H1 (cell line): ENCODE measurements at regions not wholly inside any gene's neighbourhood (a gene's known extent, or its start where the extent isn't known, plus 50 kb on each side); places are given as distances from the start of the nearest gene placed in this dataset.

Experiments
- CTCF ChIA-PET: fragments of 300-600 bp; sonication (Branson Sonifier 250); formaldehyde crosslinking; loops from one replicate; lab custom pipeline; 2021; ENCODE audit not compliant: partially characterized antibody; lab: Charles Lee
- POLR2A ChIA-PET: fragments of 300-600 bp; sonication (Branson Sonifier 250); formaldehyde crosslinking; loops from one replicate; lab custom pipeline; 2021; ENCODE audit warnings: inconsistent platforms; ENCODE audit not compliant: partially characterized antibody; lab: Charles Lee
- DNase-seq, 2 experiments: peaks; one replicate each; pipeline versions ENCODE4 v3.0.0 to v3.0.0-alpha.2; 2010 to 2022; ENCODE audit warnings: low spot score in 2 of 2, low read depth in 1 of 2, mixed read lengths in 1 of 2
- FAIRE-seq: peaks from 2 replicates; lab custom pipeline; 2011; peaks lifted over from hg19 to GRCh38; lab: Jason Lieb, UNC
- H2AFZ ChIP-seq: 2 replicates; pipeline ENCODE4 v1.8.1; 2012; ENCODE audit warnings: low read length, inconsistent platforms
- H2AK5ac ChIP-seq: 2 replicates; pipeline ENCODE4 v1.6.1; 2013; ENCODE audit warnings: low read depth, low read length
- H2BK120ac ChIP-seq: replicated peaks from 2 replicates; pipeline ENCODE3; 2013; ENCODE audit warnings: low read depth, low read length, inconsistent platforms
- H2BK12ac ChIP-seq: 2 replicates; pipeline ENCODE4 v1.6.1; 2013; ENCODE audit warnings: low read depth, low read length
- H2BK15ac ChIP-seq: 2 replicates; pipeline ENCODE4 v1.6.1; 2013; ENCODE audit warnings: low read length
- H2BK20ac ChIP-seq: 2 replicates; pipeline ENCODE4 v1.6.1; 2013; ENCODE audit warnings: low read length
- H2BK5ac ChIP-seq: 2 replicates; pipeline ENCODE4 v1.6.1; 2013; ENCODE audit warnings: low read depth, low read length
- H3K14ac ChIP-seq: 2 replicates; pipeline ENCODE4 v1.6.1; 2013; ENCODE audit warnings: inconsistent platforms; ENCODE audit not compliant: insufficient read length
- H3K18ac ChIP-seq: 2 replicates; pipeline ENCODE4 v1.6.1; 2013; ENCODE audit warnings: low read length; ENCODE audit errors: extremely low read depth
- H3K23ac ChIP-seq: 2 replicates; pipeline ENCODE4 v1.6.1; 2013; ENCODE audit warnings: inconsistent platforms; ENCODE audit not compliant: insufficient read length
- H3K23me2 ChIP-seq: 2 replicates; pipeline ENCODE4 v1.6.1; 2013; ENCODE audit warnings: low read depth, low read length
- H3K27ac ChIP-seq: 2 replicates; pipeline ENCODE4 v1.6.1; 2011; ENCODE audit warnings: low read depth, low read length, inconsistent platforms
- H3K27me3 ChIP-seq, 4 experiments: replicated peaks in 1 of 4; 1 replicate in 1 of 4; 2 replicates in 3 of 4; pipeline versions ENCODE4 v1.6.1 to v1.8.1; 2011 to 2013; ENCODE audit warnings: low read length in 3 of 4, mild to moderate bottlenecking in 3 of 4, inconsistent platforms in 2 of 4, mixed read lengths in 2 of 4, moderate library complexity in 1 of 4; ENCODE audit not compliant: control insufficient read depth in 3 of 4, insufficient read depth in 3 of 4; ENCODE audit errors: extremely low read depth in 1 of 4
- H3K36me3 ChIP-seq, 4 experiments: 2 replicates each; pipeline versions ENCODE4 v1.6.1 to v1.8.1; 2011 to 2013; ENCODE audit warnings: mild to moderate bottlenecking in 4 of 4, low read length in 3 of 4, moderate library complexity in 2 of 4, control low read depth in 1 of 4, inconsistent platforms in 1 of 4; ENCODE audit not compliant: insufficient read depth in 4 of 4, control insufficient read depth in 2 of 4
- H3K4ac ChIP-seq: replicated peaks from 2 replicates; pipeline ENCODE3; 2013; ENCODE audit warnings: low read length, low read depth, mixed read lengths, inconsistent platforms; ENCODE audit not compliant: insufficient read length
- H3K4me1 ChIP-seq, 4 experiments: replicated peaks in 1 of 4; 1 replicate in 1 of 4; 2 replicates in 3 of 4; pipeline versions ENCODE4 v1.6.1 to v1.8.1; 2011 to 2013; ENCODE audit warnings: low read length in 3 of 4, inconsistent platforms in 2 of 4, mixed read lengths in 1 of 4; ENCODE audit not compliant: insufficient read depth in 4 of 4, control insufficient read depth in 3 of 4
- H3K4me2 ChIP-seq, 2 experiments: 2 replicates each; pipeline versions ENCODE4 v1.6.1 to v1.8.1; 2011 to 2013; ENCODE audit warnings: low read depth in 2 of 2, low read length in 2 of 2, control low read depth in 1 of 2, inconsistent platforms in 1 of 2, mild to moderate bottlenecking in 1 of 2; ENCODE audit not compliant: insufficient read depth in 1 of 2
- H3K4me3 ChIP-seq, 4 experiments: fragments of 200-600, 300-600 bp in 1 of 4; sonication (generic), shearing (Covaris generic), sonication (Bioruptor Twin) in 1 of 4; 2 replicates each; pipeline versions ENCODE4 v1.5.1 to v1.8.1; 2011 to 2016; ENCODE audit warnings: low read length in 4 of 4, low read depth in 3 of 4, control low read depth in 2 of 4, inconsistent platforms in 2 of 4, mild to moderate bottlenecking in 2 of 4, mixed read lengths in 1 of 4, moderate library complexity in 1 of 4; ENCODE audit not compliant: insufficient read depth in 2 of 4; ENCODE audit errors: extremely low read depth in 1 of 4
- H3K56ac ChIP-seq: replicated peaks from 2 replicates; pipeline ENCODE3; 2013; ENCODE audit warnings: low read depth, mild to moderate bottlenecking, mixed read lengths, low read length, inconsistent platforms; ENCODE audit not compliant: insufficient read length
- H3K79me1 ChIP-seq: 2 replicates; pipeline ENCODE4 v1.6.1; 2013; ENCODE audit warnings: low read depth, low read length, control low read depth
- H3K79me2 ChIP-seq, 2 experiments: 2 replicates each; pipeline versions ENCODE4 v1.6.1 to v1.8.1; 2012 to 2013; ENCODE audit warnings: low read length in 2 of 2, mild to moderate bottlenecking in 2 of 2, inconsistent platforms in 1 of 2; ENCODE audit not compliant: insufficient read depth in 2 of 2, control insufficient read depth in 1 of 2
- H3K9ac ChIP-seq, 4 experiments: replicated peaks in 1 of 4; 1 replicate in 1 of 4; 2 replicates in 3 of 4; pipeline versions ENCODE4 v1.6.1 to v1.8.1; 2011 to 2013; ENCODE audit warnings: low read depth in 3 of 4, low read length in 3 of 4, control low read depth in 2 of 4, mild to moderate bottlenecking in 2 of 4, moderate library complexity in 2 of 4, inconsistent platforms in 1 of 4; ENCODE audit errors: extremely low read depth in 1 of 4
- H3K9me3 ChIP-seq, 2 experiments: 2 replicates each; pipeline versions ENCODE4 v1.6.1 to v1.8.1; 2012 to 2013; ENCODE audit warnings: mild to moderate bottlenecking in 2 of 2, moderate library complexity in 2 of 2, control low read depth in 1 of 2, inconsistent platforms in 1 of 2, low read depth in 1 of 2, low read length in 1 of 2, mixed read lengths in 1 of 2; ENCODE audit not compliant: insufficient read depth in 2 of 2
- H4K20me1 ChIP-seq, 2 experiments: replicated peaks in 1 of 2; 2 replicates each; pipeline versions ENCODE3 to v1.8.1; 2011 to 2013; ENCODE audit warnings: inconsistent platforms in 2 of 2, low read length in 2 of 2, mild to moderate bottlenecking in 1 of 2; ENCODE audit not compliant: insufficient read depth in 2 of 2, control insufficient read depth in 1 of 2
- H4K5ac ChIP-seq: 2 replicates; pipeline ENCODE4 v1.6.1; 2013; ENCODE audit warnings: low read length, low read depth, mixed read lengths, inconsistent platforms; ENCODE audit not compliant: insufficient read length
- H4K8ac ChIP-seq: 2 replicates; pipeline ENCODE4 v1.8.0; 2013; ENCODE audit warnings: mild to moderate bottlenecking, moderate library complexity, low read length, inconsistent platforms; ENCODE audit not compliant: insufficient read depth; ENCODE audit errors: extremely low read depth
- H4K91ac ChIP-seq: replicated peaks from 2 replicates; pipeline ENCODE3; 2013; ENCODE audit warnings: low read length, mixed read lengths, inconsistent platforms; ENCODE audit not compliant: insufficient read length
- CHD2 ChIP-seq: IDR thresholded peaks from 2 replicates; pipeline ENCODE4 v1.6.1; 2012; ENCODE audit warnings: low read length, improper control_type of control experiment
- FOSL1 ChIP-seq: IDR thresholded peaks from 2 replicates; pipeline ENCODE4 v1.6.1; 2011; ENCODE audit warnings: mild to moderate bottlenecking, low read depth, low read length, moderate library complexity; ENCODE audit not compliant: insufficient read depth
- SIRT6 ChIP-seq: IDR thresholded peaks from one replicate; pipeline ENCODE4 v1.7.1; 2012; ENCODE audit warnings: low read length, inconsistent platforms
- SP2 ChIP-seq: IDR thresholded peaks from 2 replicates; pipeline ENCODE4 v1.6.1; 2012; ENCODE audit warnings: mild to moderate bottlenecking, low read length, inconsistent platforms
- TBP ChIP-seq: IDR thresholded peaks from 2 replicates; pipeline ENCODE4 v1.6.1; 2011; ENCODE audit warnings: low read depth, low read length, improper control_type of control experiment
- WGBS, 2 experiments: shearing (Covaris generic) in 1 of 2; methylation state at CpG; one replicate each; pipeline versions ENCODE4 v1.1.6 to v1.1.7; 2013 to 2015; ENCODE audit warnings: low lambda C conversion rate in 2 of 2, mixed read lengths in 2 of 2, inconsistent platforms in 1 of 2, low coverage in 1 of 2, missing lambda C conversion rate in 1 of 2; ENCODE audit not compliant: insufficient replicate concordance in 2 of 2, insufficient coverage in 1 of 2, insufficient read length in 1 of 2; ENCODE audit errors: extremely low coverage in 1 of 2, missing lambda C conversion rate in 1 of 2; 5-methylcytosine and 5-hydroxymethylcytosine counted together

- FAIRE-seq (no peak), DNase-seq (no peak)
- no peak overlapping the region for H4K8ac ChIP-seq
- no peak overlapping the region for H4K91ac ChIP-seq
- no peak overlapping the region for H3K27ac ChIP-seq
- H3K14ac ChIP-seq, result no peak overlapping the region
- H3K27me3 ChIP-seq, result no peaks in the 10 kb centered on the region
- H3K79me2 ChIP-seq, result no peaks in the 10 kb centered on the region
- no peaks in the 10 kb centered on the region for H4K20me1 ChIP-seq
- no peak overlapping the region for H2BK120ac ChIP-seq
- H3K4ac ChIP-seq, result no peak overlapping the region
- ChIA-PET CTCF (no interaction called here), POLR2A (no interaction called here)
- no peak overlapping the region for H4K5ac ChIP-seq
- H3K56ac ChIP-seq, result no peak overlapping the region
- 82% methylated on average over 1 of the region's 1 CpG; no CpG with 5 or more reads in 1 of the 2 experiments for WGBS, 2 experiments
- H3K4me1 ChIP-seq, result peaks cover 0 to 6% (median 1%) of the 10 kb centered on the region in 4 experiments; a peak in 2 of 7 replicates
- H2BK12ac ChIP-seq, result no peak overlapping the region
- TF ChIP-seq TBP (no peak), CHD2 (no peak), FOSL1 (no peak), SIRT6 (no peak), SP2 (no peak)
- TF ChIP-seq, all 59 proteins: peak for 0
- Histone ChIP-seq H3K9me3 (no peaks in the 10 kb centered on the region), H3K9ac (no peak overlapping the region), H2BK15ac (no peak overlapping the region), H3K79me1 (no peaks in the 10 kb centered on the region), H3K18ac (no peak overlapping the region), H2AK5ac (no peak overlapping the region), H3K23ac (no peak overlapping the region), H3K4me3 (no peak overlapping the region), H2BK20ac (no peak overlapping the region), H3K23me2 (no peaks in the 10 kb centered on the region), H2AFZ (no peak overlapping the region), H3K4me2 (no peak overlapping the region), H2BK5ac (no peak overlapping the region), H3K36me3 (no peaks in the 10 kb centered on the region)
These were observed 279.2 kb downstream of the EDEM1 start for GRCh38 chr3:5466717-5467116.
